GM12878 (cell line): ENCODE measurements at regions not wholly inside any gene's neighbourhood (a gene's known extent, or its start where the extent isn't known, plus 50 kb on each side); places are given as distances from the start of the nearest gene placed in this dataset.

Source experiments
- BACH1 ChIP-seq: fragments of 450-650 bp; IDR thresholded peaks from 2 replicates; pipeline ENCODE4 v1.6.1; 2017; ENCODE audit warnings: mild to moderate bottlenecking, borderline replicate concordance
- TF ChIP-seq, protein P1 (sequence below): IDR thresholded peaks from 2 replicates; pipeline ENCODE4 v1.6.1; 2012; ENCODE audit warnings: mild to moderate bottlenecking, low read depth, low read length

DNA sequence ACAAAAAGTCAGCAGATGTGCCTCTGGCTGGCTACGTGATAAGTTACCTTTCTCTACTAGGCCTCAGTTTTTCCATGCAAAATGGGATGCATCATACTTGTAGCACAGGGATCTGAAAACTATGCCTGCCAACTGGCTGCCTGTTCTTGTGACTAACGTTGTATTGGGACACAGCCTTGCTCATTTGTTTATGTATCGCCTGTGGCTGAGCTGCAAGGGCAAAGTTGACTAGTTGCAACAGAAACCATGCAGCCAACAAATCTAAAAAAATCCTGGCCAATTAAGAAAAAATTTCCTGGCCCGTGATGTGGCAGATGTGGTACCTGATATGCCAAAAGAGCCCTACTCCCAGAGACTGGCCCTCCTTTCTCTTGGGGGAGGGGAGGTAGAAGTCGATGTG lies 131.3 kb downstream of the SEC61B start:
- TF ChIP-seq BACH1 = no peak
- TF ChIP-seq, protein P1, sequence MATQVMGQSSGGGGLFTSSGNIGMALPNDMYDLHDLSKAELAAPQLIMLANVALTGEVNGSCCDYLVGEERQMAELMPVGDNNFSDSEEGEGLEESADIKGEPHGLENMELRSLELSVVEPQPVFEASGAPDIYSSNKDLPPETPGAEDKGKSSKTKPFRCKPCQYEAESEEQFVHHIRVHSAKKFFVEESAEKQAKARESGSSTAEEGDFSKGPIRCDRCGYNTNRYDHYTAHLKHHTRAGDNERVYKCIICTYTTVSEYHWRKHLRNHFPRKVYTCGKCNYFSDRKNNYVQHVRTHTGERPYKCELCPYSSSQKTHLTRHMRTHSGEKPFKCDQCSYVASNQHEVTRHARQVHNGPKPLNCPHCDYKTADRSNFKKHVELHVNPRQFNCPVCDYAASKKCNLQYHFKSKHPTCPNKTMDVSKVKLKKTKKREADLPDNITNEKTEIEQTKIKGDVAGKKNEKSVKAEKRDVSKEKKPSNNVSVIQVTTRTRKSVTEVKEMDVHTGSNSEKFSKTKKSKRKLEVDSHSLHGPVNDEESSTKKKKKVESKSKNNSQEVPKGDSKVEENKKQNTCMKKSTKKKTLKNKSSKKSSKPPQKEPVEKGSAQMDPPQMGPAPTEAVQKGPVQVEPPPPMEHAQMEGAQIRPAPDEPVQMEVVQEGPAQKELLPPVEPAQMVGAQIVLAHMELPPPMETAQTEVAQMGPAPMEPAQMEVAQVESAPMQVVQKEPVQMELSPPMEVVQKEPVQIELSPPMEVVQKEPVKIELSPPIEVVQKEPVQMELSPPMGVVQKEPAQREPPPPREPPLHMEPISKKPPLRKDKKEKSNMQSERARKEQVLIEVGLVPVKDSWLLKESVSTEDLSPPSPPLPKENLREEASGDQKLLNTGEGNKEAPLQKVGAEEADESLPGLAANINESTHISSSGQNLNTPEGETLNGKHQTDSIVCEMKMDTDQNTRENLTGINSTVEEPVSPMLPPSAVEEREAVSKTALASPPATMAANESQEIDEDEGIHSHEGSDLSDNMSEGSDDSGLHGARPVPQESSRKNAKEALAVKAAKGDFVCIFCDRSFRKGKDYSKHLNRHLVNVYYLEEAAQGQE = no peak
